KBM-7 (cell line): ENCODE measurements at regions not wholly inside any gene's neighbourhood (a gene's known extent, or its start where the extent isn't known, plus 50 kb on each side); places are given as distances from the start of the nearest gene placed in this dataset.

Experiments used
- DNase-seq: peaks from one replicate; pipeline ENCODE4 v3.0.0-alpha.2; 2015
- in situ Hi-C: fragments of 300-500 bp; cut with MboI; formaldehyde crosslinking; loops from 2 replicates; pipeline ENCODE4 v1.14.3; 2020; ENCODE audit warnings: low sequenced_read_pairs, low pct_unique_long_range_greater_than_20kb, mixed read lengths

DNA sequence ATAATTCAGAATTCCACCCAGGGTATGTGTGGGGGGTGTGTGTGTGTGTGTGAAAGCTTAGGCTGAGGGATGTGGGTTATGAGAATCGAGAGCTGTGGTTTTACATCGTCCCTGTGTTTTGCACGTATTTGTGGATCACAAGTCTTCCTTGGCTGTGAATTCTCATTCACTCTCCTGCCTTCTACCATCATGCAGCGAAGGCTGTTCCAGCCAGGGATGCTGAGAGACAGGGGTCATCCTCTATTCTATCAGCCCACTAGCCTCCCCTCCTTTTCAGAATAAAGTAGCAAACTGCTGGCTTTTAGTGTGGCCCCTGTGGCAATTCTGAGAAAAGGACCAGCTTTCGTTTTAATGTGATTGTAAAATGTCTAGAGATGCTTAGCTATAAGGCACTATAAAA, 460.6 kb upstream of the NR2F2 start:
- in situ Hi-C loops = no loop called here
- DNase-seq = no peak

DNA sequence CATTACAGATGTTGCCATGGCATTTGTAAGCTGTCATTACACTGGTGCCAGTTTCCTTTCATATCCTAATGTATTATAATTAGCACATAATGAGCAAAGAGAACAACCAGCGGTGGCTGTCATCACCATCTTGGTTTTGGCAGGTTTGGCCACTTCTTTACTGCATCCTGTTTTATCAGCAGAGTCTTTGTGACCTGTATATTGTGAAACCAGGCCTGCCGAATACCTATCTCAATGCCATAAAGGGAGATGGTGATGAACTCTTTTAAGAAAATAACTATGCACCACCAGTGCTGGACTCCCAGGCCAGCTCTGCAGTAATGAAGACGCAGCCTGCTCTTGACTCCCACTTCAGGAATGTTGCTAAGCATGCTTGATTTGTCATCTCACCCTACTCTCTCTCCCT, 458.1 kb upstream of the NR2F2 start:
- in situ Hi-C loops = no loop called here

DNA sequence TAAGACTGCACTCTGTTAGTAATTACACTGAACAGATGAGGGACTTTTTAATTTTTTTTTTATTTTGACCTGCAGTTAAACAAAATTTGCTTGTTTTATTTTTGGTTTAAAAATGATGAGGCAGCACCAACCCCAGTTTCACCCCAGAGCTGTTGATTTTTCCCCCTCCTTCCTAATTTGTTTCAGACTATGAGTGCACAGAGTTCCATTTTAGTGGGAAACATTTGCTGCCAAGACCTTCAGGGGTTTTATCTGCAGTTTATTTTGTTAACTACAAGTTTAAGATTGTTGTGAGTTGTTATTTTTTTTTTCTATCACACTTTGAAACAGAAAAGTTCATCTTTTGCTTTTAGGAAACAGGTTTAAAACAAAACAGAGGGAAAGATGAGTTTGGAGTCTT, 455.9 kb upstream of the NR2F2 start:
- no peak for DNase-seq
- in situ Hi-C loops = no loop called here

More for the DNA sequence above, 458.1 kb upstream of the NR2F2 start:
- DNase-seq = no peak

DNA sequence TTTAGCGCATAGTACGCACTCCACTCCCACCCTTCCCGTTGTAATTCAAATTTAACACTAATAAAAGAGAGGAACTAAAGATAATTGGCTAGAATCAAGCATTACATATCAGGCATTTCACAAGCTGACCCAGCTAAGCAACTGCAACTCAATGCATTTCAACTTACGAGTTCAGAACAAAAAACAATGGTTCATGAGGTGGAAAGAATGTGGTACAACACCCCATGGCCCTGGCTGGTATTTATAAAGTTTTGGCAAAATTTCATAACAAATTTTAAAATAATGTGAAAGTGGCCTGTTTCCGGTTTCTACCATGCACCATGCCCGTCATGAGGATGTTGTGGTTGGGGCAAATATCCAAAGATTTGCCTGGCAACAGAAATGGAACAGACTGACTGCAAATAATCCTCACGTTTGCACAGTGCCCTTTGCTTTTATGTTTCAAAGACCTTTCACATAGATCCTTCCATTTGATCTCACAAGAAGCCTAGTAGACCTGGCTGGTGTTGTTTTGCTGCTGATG, 455.3 kb upstream of the NR2F2 start:
- in situ Hi-C loops = no loop called here
- DNase-seq = peak; percentile 1

DNA sequence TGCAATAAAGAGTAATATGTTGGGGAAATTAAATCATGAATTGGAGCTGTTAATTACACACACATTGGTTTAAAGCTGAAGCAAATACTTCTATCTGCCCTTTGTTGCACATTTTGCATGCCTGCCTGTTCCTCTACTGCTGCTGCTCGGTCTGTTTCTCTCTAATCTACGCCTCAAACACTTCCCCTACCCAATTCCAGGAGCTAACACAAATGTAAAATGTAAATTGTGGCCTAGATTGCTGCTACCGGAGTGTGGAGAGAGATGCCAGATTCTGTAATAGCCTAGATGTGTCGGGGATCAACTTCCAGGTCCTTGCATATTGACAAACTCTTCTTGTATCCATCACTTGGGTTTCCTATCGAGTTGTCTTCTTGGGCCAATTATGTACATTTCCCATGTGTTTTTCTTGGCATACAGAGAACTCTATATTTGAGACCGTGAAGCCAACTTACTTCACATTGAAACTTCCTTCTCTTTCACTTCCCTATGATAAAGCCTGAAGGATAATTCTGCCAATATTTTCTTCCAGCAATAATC, 450.4 kb upstream of the NR2F2 start:
- in situ Hi-C loops = no loop called here
- DNase-seq = no peak

DNA sequence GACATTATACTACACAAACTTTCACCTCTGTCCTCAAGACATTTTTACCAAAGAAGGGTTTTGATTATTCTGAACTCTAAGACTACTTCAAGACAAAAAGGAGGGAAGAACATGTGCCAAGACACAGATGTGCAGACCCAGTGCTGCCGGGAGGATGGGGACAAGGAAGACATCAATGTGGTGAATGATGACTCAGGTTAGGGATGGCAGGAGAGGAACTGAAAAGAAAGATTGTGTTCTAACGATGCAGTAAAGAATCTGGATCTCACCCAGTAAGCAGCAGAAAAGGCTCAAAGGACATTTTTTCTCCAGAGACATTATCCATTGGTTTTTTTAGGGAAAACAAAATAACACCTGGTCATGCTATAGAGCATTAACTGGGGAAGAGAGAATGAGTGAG, 449.9 kb upstream of the NR2F2 start:
- no peak for DNase-seq

DNA sequence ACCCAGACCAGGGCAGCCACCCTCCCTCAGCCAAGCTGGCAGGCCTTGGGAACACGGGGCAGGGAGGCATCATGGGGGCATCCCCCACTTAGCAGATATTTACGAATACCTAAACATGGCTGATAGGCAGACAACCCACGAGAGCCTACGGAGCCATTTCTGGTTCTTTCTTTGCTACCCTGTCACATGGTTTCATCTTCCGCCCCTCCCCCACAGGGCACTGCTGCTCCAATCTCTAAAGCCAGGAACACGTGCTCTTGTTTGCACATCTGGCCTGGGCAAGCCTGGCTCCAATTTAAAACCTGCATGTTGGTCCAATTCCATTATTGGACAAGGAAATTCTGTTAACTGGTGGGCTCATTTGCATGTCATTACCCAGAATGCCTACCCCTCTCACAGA, 447.4 kb upstream of the NR2F2 start:
- DNase-seq = no peak
- in situ Hi-C loops = no loop called here

More for the DNA sequence above, 449.9 kb upstream of the NR2F2 start:
- in situ Hi-C loops = no loop called here

DNA sequence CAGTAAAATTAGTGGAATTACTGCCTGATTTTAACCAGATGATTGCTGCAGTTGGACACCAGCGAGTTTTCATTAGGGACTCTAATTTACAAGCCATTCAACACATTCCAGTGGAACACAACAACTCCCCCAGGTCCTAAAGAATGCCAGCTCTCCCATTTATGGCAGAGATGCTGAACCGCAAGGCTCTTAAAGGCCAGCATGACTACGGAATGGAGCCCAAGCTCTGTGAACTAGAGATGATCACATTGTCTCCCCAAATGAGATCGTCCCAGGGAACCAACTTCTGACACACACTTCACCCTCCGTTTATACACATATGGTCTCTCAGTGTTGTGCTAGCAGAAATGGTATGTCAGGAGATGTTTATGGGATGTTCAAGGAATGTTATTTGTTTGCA, 446.2 kb upstream of the NR2F2 start:
- DNase-seq = no peak
- in situ Hi-C loops = no loop called here

DNA sequence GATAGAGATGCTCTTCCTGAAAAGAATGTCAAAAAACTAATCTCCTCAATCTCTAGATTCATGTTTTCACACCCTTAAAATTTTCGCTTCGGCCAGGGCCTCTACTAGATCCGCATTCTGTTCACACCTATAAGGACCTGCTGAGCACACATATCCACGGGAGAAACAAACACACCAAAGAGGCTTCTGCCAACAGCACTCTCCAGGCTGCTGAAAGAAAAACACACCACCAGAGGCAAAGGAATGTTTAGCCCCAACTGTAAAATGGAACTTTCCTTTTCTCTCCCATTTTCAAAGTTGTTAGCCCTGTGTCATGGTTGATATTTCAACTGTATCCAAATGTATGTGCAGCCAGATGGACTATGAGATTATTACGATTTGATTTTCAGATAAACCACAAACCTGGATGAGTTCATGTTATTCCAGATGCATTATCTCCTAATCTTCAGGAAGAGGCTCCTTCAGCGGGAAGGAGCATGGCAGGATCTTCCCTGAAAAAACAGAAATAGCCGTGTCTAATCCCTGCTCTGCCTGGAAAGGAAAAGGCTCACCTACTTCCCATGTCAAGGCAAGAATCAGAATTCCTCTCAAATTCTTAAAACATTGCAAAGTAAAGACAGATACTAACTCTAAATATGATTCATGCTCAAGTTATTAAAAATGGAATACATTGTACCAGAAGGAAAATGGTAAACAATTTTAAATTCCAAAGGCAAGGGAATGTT, 442.7 kb upstream of the NR2F2 start:
- DNase-seq = no peak
- in situ Hi-C loops = no loop called here

DNA sequence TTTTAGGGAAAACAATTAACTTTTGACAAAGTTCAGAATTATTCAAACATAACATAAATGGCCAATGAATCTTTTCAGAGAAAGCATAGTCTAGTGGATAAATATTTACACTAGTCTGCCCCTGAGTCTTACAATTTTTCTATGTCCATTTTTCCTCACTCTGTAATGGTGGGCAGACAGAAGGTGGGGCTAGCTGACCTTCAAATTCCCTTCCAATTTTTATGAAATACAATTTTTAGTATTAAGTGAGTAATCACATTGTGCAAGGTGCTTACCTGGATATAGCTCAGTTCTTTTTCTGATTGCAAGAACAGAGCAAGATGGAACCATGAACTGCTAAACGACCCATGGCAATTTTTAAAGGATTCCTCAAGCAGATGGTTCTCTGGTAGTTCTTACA, 441.7 kb upstream of the NR2F2 start:
- DNase-seq = no peak
- in situ Hi-C loops = no loop called here

DNA sequence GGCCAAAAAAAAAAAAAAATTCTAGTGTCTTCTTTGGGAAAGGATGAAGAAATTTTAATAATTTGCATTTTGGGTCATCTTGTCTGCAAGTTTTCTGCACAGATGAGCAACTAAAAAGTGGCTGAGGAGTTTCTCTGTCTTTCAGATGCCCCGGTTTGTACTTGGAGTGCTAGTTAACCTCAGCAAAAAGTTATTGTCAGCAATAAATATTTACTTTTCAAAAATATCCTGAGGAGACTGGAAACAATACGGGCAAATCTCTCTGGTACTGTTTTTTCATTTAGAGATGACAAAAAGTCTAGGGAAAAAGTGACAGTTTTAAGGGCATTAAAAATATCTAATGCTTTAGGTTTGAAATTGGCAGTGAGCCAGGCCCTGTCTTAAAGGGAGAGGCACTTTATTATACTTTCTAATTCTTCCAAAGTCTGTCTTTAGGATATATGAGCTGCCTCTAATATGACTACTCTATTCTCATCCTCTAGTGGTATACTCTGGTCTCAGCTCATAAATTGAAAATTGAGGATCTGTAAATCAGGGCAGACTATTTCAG, 436.0 kb upstream of the NR2F2 start:
- in situ Hi-C loops = no loop called here
- no peak for DNase-seq

DNA sequence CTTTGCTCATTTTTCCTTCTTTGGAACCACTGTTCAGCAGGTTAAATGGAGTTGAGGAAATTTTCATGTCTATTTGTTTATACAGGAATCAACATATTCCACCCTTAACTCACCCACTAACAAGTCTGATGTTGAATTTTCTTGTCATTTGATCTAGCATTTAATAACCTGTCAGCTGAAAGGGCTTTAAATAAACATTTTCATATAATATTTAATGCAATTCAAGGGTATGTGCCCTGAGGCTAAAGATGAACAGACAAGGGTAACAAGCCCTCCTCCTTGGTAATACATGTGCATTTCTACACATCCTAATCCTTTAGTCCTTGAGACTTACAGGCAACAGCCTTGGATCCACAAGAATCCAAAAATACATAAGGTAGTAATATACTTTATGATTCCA, 435.0 kb upstream of the NR2F2 start:
- in situ Hi-C loops = no loop called here
- DNase-seq = no peak

DNA sequence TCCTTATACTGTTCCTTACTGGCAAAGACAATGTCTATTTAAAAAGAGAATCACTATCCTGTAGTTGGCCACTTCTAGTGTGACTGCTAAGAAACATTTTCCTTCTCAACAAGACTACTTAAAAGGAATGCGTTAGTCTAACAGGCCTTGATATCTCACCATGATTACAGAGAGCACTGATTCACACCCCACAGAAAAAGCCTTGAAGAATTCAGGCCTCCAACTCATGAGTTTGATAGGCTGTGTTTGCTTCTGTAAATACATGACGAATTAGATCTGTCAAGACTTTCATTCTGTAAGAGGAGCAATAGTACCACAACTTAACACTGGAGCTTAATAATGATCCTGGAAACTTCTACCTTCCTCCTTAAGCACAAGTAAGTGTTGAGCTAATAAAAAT, 432.8 kb upstream of the NR2F2 start:
- in situ Hi-C loops = no loop called here
- no peak for DNase-seq

DNA sequence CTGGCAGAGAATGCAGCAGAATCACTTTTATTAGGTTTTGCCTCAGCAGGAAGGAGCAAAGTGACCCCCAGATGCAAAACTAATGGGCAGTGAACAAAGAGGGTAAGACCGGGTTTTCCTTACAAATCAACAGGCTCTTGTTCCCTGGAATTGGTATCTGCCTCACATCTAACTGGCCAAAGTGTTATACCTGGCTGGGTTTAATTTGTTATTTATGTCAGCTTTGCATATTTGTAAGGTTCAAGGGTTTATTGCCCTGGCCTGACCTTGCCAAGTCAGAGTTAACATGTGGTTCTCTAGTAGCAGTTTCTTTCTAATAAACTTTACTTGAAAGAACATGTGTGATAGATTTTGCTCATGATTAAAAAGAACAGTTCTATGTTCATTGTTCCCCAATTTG, 431.7 kb upstream of the NR2F2 start:
- no peak for DNase-seq
- in situ Hi-C loops = no loop called here

DNA sequence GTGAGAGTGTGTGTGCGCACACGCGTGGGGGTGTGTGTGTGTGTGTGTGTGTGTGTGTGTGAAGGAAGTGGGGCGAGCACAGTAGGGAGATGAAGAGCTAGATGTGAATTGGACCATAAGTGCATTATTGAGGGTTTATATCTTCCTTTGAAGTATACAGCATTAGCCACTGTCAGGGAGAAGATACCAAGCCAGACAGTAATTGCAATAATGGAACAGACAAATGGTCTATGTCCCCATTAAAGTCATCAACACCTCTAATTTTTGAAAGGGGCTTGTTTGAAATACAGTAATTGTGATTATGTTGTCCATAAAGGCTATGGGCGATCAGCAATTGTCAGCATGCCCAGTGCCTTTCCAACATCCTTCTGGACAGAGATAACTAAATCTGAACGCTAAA, 429.2 kb upstream of the NR2F2 start:
- in situ Hi-C loops = no loop called here
- no peak for DNase-seq

DNA sequence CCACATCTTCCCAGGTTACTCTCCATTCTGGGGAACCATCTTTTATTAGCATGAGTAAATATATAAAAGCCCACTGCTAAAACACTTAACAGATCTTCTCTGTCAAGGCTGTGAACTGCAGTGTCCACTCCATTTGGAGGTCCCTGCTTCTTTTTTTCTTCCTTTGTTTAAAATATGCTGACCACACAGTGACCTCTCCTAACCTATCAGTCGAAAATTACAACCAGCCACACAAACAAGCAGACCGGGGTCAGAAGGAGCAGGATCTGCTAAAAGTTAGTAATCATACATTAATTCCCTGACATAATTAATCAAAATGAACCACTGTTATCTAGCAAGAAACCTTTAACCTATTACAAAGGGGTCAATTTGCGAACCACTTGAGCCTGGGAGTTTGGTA, 427.9 kb upstream of the NR2F2 start:
- in situ Hi-C loops = no loop called here
- DNase-seq = no peak

DNA sequence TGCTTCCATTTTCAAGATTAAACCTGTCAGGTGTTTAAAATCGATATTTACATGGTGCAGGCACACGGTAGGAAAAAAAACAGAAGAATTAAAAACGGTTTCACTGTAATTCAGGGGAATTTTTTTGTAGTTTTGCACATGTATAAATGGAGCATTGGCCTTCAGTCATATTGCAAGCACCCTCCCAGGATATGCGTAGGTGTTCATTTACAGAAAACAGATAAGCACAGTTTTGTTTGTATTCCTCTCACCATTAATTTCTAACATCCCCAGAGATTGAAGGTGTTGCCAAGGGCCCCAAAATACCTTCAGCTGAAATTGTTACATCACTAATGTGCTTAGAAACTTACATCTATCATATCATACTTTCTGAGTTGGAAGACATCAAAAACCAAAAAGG, 427.1 kb upstream of the NR2F2 start:
- DNase-seq = no peak
- in situ Hi-C loops = no loop called here

DNA sequence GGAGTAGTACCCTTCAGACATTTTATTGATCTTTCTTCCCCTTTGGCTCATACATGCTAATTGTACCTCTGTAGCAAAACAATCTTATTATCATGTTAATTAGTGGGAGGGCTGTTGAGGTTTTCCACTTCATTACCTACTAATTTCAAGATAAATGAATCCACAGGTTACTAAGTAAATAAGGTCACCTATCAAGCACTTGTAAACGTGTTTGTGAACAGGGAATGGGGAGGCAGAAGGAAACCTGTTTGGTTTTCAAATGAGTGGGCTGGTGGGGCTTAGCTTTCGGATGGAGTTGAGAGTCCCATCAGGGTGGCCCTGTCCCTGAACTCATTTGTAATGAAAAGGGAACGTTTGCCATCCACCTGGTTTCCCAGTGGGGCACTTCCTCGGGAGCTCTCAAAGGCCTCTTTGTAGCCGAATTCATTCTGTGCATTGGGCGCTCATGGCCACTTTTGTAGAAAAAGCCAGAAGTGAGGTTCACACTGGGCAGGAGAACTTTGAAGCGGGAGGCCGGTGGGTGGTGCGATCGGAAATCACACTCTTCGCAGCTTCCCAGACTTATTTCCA, 419.8 kb upstream of the NR2F2 start:
- DNase-seq = no peak

DNA sequence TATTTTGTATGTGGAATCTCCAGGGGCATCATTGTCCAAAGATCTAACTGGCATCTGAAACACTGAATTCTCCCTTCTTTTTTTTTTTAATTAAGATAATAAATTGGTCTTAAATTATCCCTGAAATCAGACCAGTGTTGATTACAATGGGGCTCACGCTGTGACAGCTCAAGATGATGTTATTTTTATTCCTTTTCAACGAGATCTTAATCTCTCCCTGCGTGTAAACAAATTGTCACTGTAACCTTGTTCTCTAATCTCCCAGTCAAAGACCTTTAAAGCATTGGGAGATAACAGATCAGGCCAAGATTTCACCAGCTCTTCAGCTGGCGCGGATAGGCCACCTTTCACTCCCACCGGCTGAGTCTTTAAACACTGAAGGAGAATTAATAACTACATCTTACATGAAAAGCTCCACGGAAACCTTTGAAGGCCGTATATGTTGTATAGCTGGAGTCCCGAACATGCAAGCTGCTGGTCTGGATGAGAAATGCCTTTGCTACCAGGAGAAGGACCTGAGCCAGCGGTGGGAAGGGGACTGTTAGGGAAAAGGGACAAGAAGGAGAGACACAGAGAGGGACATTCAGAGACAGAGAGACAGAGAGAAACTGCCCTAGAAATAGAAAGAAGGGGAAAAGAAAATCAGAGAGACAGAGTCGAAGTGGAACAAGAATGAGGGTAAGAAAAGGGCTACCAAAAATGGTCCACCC, 418.8 kb upstream of the NR2F2 start:
- in situ Hi-C loops = no loop called here

More for the DNA sequence above, 419.8 kb upstream of the NR2F2 start:
- in situ Hi-C loops = no loop called here

DNA sequence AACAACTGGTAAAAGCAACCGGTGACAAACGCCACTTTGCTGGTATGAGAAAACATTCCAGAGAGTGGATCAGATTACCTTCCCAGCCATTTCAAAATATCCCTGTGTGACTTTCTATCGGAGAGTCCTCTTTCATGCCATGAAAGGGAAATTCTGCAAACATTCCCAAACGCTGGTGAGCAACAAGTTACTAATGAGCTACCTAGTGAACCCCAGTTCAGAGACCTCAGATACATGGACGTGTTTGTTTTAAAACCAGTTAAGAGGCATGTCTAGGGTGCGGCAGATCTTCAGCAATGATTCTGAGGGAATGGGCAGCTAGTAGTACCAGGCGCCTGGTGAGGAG, 418.2 kb upstream of the NR2F2 start:
- in situ Hi-C loops = no loop called here
- no peak for DNase-seq

More for the DNA sequence above, 418.8 kb upstream of the NR2F2 start:
- no peak for DNase-seq
